Gastroesophageal sphincter (tissue), 4 donors: ENCODE measurements at regions not wholly inside any gene's neighbourhood (a gene's known extent, or its start where the extent isn't known, plus 50 kb on each side); places are given as distances from the start of the nearest gene placed in this dataset.

Source experiments
- ATAC-seq: fragments of 150-250 bp; one replicate; pipeline ENCODE4 v1.9.1; 2016; ENCODE audit warnings: mild to moderate bottlenecking, moderate library complexity
- H3K27ac ChIP-seq, 4 donors: fragments of 200-600 bp; sonication (generic) in 3 of 4; 1 replicate in 3 of 4; 2 replicates in 1 of 4; pipeline ENCODE4 v1.5.1; 2016 to 2019
- H3K27me3 ChIP-seq: fragments of 200-600 bp; sonication (generic); one replicate; pipeline ENCODE4 v1.5.1; 2019
- H3K36me3 ChIP-seq, 2 donors: fragments of 200-600 bp; sonication (generic); one replicate each; pipeline ENCODE4 v1.5.1; 2019; ENCODE audit warnings: control low read depth in 1 of 2
- H3K4me1 ChIP-seq, 3 donors: fragments of 200-600 bp; sonication (generic); 1 replicate in 2 of 3; 2 replicates in 1 of 3; pipeline ENCODE4 v1.5.1; 2016 to 2019; ENCODE audit warnings: control low read depth in 2 of 3
- H3K4me3 ChIP-seq, 2 donors: fragments of 200-600 bp; sonication (generic); one replicate each; pipeline ENCODE4 v1.5.1; 2019; ENCODE audit warnings: mild to moderate bottlenecking in 1 of 2, moderate library complexity in 1 of 2
- H3K9me3 ChIP-seq, 3 donors: fragments of 200-600 bp; sonication (generic); one replicate each; pipeline ENCODE4 v1.5.1; 2017 to 2019; ENCODE audit warnings: control low read depth in 2 of 3
- CTCF ChIP-seq, 4 experiments: fragments of 200-600 bp in 2 of 4; fragments of 450-650 bp in 2 of 4; sonication (generic) in 1 of 4; IDR thresholded peaks; one replicate each; pipeline ENCODE4 v1.5.1; 2017 to 2019; ENCODE audit warnings: antibody characterized with exemption in 4 of 4, mild to moderate bottlenecking in 2 of 4, moderate library complexity in 2 of 4
- EP300 ChIP-seq: sonication (generic); formaldehyde crosslinking; IDR thresholded peaks from one replicate; pipeline ENCODE4 v1.6.1; 2017; ENCODE audit warnings: antibody characterized with exemption, mild to moderate bottlenecking
- POLR2A ChIP-seq, 2 donors: fragments of 450-650 bp; IDR thresholded peaks; one replicate each; pipeline ENCODE4 v1.6.1; 2017; ENCODE audit warnings: antibody characterized with exemption in 2 of 2, mild to moderate bottlenecking in 2 of 2, moderate library complexity in 1 of 2
- POLR2AphosphoS5 ChIP-seq: sonication (generic); formaldehyde crosslinking; IDR thresholded peaks from one replicate; pipeline ENCODE4 v1.6.1; 2017; ENCODE audit warnings: antibody characterized with exemption
- WGBS, 2 donors: methylation state at CpG; one replicate each; pipeline ENCODE4 v1.1.5; 2018; ENCODE audit warnings: low coverage in 1 of 2; 5-methylcytosine and 5-hydroxymethylcytosine counted together

- Histone ChIP-seq H3K4me3 (no peak overlapping the region), H3K4me1 (no peaks in the 10 kb centered on the region), H3K36me3 (no peaks in the 10 kb centered on the region), H3K27ac (no peak overlapping the region), H3K9me3 (peaks cover 0 to 6% (median 0%) of the 10 kb centered on the region in 3 donors), H3K27me3 (no peaks in the 10 kb centered on the region)
- no peak for ATAC-seq
- WGBS, 2 donors = 78 to 93% methylated on average over 1 of the region's 1 CpG
- TF ChIP-seq EP300 (no peak), CTCF (IDR thresholded peaks at IDR 0.05) (no peak), POLR2A (IDR thresholded peaks at IDR 0.05) (no peak), POLR2AphosphoS5 (no peak)
Observed at GRCh38 chr4:65139998-65140397, 530.3 kb downstream of the EPHA5 start.

- 73 to 80% methylated on average over 2 of the region's 2 CpGs for WGBS, 2 donors
- no peak for ATAC-seq
Observed at GRCh38 chr4:65126200-65126599, 544.1 kb downstream of the EPHA5 start.

GRCh38 chr4:65120287-65120686, 550.0 kb downstream of the EPHA5 start:
- Histone ChIP-seq H3K36me3 (no peaks in the 10 kb centered on the region), H3K27ac (no peak overlapping the region), H3K4me1 (no peaks in the 10 kb centered on the region), H3K9me3 (no peaks in the 10 kb centered on the region), H3K4me3 (no peak overlapping the region), H3K27me3 (no peaks in the 10 kb centered on the region)
- no peak for ATAC-seq
- 11 to 13% methylated on average over 1 of the region's 1 CpG for WGBS, 2 donors
- TF ChIP-seq POLR2A (IDR thresholded peaks at IDR 0.05) (no peak), EP300 (no peak), CTCF (IDR thresholded peaks at IDR 0.05) (no peak), POLR2AphosphoS5 (no peak)

More at GRCh38 chr4:65126200-65126599, 544.1 kb downstream of the EPHA5 start:
- no peaks in the 10 kb centered on the region for H3K36me3 ChIP-seq
- H3K4me1 ChIP-seq = no peaks in the 10 kb centered on the region
- no peak for TF ChIP-seq CTCF (IDR thresholded peaks at IDR 0.05)
- no peak for TF ChIP-seq POLR2AphosphoS5
- TF ChIP-seq EP300 = no peak
- no peaks in the 10 kb centered on the region for H3K27me3 ChIP-seq
- no peaks in the 10 kb centered on the region for H3K9me3 ChIP-seq
- H3K4me3 ChIP-seq = no peak overlapping the region
- no peak overlapping the region for H3K27ac ChIP-seq

GRCh38 chr4:65102419-65102818, 567.9 kb downstream of the EPHA5 start:
- Histone ChIP-seq H3K36me3 (no peaks in the 10 kb centered on the region), H3K27ac (no peak overlapping the region), H3K4me1 (no peaks in the 10 kb centered on the region), H3K27me3 (no peaks in the 10 kb centered on the region), H3K4me3 (no peak overlapping the region), H3K9me3 (no peaks in the 10 kb centered on the region)
- TF ChIP-seq POLR2AphosphoS5 = no peak
- TF ChIP-seq EP300 = no peak
- no peak for TF ChIP-seq POLR2A (IDR thresholded peaks at IDR 0.05)
- TF ChIP-seq CTCF (IDR thresholded peaks at IDR 0.05) = no peak
- no peak for ATAC-seq
- WGBS, 2 donors = 29 to 58% methylated on average over 2 of the region's 2 CpGs

GRCh38 chr4:65096630-65097029, 573.7 kb downstream of the EPHA5 start:
- ATAC-seq = no peak
- TF ChIP-seq POLR2AphosphoS5 = no peak
- no peak for TF ChIP-seq CTCF (IDR thresholded peaks at IDR 0.05)
- TF ChIP-seq EP300 = no peak
- TF ChIP-seq POLR2A (IDR thresholded peaks at IDR 0.05) = no peak
- WGBS, 2 donors = 52% methylated on average over 1 of the region's 1 CpG; no CpG with 5 or more reads in 1 of the 2 donors
- Histone ChIP-seq H3K27me3 (no peaks in the 10 kb centered on the region), H3K4me3 (no peak overlapping the region), H3K36me3 (no peaks in the 10 kb centered on the region), H3K27ac (no peak overlapping the region), H3K4me1 (no peaks in the 10 kb centered on the region), H3K9me3 (peaks cover 0 to 9% (median 0%) of the 10 kb centered on the region in 3 donors)
